GM19324 (cell line): ENCODE measurements at regions not wholly inside any gene's neighbourhood (a gene's known extent, or its start where the extent isn't known, plus 50 kb on each side); places are given as distances from the start of the nearest gene placed in this dataset.

Source experiments
- ATAC-seq: cut with Tn5 transposase; IDR thresholded peaks from one replicate; pipeline ENCODE4 v1.9.1; 2021; ENCODE audit warnings: mild to moderate bottlenecking, moderate library complexity; ENCODE audit not compliant: unreplicated experiment, low FRiP score

DNA sequence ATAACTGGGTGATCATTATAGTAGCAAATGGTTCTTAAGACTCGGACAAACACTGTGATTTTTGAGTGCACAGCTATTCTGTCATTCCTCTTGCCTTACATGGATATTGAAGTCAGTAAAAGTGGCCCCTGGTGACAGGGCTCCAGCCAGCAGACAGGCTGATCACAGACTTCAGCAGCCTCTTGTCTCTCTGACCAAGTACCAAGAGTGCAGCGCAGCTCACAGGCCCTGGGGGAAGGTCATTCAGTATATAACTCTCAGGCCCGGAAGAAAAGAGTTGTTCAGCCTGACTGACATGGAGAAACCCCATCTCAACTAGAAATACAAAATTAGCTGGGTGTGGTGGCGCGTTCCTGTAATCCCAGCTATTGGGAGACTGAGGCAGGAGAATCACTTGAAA lies 202.6 kb downstream of the HRH4 start:
- ATAC-seq: no peak

DNA sequence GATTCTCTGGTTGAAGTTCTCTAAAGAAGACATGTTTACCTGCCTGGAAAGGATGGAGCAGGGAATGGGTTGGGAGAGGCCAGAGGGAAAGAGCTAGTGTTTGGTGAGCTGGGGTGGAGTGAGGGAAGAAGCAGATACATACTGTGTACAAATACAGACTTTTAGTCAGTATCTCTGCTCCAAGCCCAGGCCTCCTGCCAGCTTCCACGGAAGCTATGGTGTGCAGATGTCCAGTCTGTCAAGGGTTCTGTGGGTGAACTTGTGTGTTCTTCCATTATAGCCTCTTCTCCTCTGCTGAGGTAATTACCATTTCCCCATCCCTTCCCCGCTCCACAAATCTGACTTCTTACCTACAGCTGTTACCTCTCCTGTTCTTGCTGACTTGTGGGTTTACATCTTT lies 208.6 kb downstream of the HRH4 start:
- ATAC-seq: no peak

DNA sequence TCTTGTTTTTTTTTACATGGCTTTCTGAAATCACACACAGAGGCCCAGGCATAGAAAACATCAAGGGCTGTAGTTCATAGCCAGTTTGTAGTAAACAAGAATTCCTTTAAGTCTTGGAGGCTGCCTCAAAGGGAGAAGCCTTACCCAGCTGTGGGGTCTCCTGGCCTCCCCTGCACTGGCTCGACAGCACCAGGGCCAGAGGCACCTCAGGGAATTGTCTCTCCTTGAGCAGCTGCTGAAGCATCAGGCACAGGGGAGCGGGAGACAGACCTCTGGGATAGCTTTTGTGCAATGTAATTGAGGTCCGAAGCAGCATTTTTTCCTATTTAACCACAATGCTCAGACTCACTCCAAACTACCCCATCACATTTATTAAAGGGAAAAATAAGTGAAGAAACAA lies 209.1 kb downstream of the HRH4 start:
- no peak for ATAC-seq

DNA sequence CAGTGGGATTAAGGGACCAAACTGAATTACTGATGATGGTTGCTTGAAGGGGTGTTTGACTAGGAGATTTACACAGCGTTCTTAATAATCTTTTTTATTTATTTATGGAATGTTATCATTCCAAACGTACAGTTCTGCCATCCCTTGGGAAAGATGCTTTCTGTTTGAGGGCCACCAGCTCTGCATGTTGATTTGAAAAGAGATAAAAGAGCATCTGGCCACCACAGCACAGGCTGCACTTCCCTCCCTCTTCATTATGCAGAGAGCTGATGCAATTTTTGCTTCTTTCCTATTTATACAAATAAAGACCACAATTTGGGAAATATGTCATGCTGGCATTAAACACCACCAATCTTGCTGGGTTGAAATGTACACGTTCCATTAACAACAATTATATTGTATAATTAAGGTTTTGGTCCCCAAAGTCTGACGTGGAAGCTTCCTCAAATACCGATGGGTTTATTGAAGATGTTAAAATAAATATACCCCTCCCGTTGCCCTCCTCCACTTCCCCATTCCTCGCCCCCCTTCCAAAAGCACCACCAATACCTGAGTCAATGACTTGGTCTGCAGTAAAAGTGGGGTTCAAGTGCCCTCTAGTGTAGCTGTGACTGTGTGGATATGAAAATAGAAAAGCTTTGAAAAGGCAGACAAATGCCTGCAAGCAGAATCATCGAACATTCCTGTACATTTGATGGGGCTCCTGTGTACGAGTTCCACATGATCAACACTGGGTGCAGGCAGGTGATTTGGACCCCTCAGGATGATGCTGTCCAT lies 211.9 kb downstream of the HRH4 start:
- ATAC-seq: no peak

DNA sequence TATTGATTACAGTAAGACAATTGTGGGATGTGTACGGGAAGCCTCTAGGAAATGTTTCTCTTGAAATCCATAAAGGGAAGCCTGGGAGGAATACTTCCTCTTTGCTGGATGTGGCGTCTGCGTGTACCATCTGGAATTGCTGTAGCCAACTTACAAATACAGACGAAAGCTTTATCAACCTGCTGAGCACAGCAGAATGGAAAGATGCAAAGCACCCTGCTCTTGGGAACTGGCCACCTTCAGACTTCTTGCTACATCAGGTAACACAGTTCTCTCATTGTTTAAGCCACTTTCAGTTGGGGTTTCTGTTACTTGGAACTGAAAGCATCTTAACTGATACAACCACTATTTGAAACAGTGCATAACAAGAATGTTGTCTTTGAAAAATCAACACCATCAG lies 213.8 kb downstream of the HRH4 start:
- ATAC-seq: no peak

DNA sequence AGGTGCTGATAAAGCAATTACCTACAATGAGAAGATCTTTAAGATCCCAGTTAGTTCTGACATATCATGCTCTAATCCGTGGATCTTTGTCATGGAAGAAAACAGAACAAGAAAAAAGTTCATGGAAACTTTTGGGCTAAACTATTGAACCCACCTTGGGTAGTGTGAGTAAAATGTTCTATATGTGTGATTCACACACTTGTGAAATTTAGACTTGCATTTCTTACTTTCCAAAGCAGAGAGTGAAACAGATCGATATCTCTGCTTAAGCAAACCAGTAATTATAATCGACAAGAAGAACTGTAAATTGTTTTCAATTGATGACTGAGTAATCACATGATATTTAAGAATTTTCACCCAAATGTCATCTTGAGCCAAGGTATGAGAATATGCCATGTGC lies 214.2 kb downstream of the HRH4 start:
- no peak for ATAC-seq

DNA sequence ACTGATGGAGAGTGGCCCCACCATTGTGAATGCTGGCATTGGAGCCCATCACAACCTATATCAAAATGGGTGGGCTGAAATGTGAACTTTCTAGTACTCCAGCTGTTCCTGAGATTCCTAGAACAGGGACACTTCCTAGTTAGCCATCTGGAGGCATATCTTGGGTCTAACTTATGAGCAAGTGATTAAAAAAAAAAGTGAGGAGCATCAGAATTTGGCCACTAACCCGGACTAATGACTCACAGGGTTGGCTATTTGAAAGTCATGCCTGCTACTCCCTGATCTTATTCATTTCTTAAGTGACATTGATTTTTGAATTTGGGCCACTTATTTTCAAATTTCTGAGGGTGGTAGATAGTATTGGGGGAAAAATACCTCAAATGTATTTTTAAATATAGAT lies 216.6 kb downstream of the HRH4 start:
- ATAC-seq: no peak

DNA sequence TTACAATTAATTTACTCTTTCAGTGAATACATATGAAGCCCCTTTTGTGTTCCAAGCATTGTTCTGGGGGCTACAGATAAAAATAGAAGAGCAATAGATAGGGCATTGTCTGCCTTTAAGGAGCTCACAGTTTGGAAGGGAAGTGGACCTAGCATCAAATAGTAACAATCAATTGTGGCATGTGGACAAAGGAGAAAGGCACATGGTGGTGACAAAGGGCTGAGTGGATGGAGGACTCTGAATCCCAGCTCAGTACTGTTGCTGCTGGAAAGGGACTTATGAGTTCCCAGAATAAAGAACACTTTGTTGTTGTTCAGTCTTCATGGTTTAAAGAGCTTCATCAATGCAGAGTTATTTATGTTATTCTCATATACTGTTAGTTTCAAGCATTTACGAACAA lies 217.7 kb downstream of the HRH4 start:
- no peak for ATAC-seq

DNA sequence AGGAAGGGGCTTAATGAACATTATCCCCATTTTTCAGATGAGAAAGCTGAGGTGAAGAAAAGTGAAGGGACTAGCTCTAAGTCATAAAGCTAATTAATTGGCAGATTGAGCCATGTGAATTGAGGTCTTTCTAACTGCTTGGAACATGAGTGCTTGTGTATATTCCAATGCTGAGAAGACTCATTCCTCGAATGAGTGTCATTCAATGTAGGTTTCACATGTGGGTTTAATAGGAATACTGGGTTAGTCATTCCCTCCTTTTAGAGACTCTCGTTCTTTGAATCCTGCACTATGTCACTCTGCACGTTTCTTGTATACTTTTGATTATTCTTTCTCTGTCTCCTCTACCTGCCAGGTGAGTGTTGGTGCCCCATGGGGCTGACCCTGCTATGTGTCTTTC lies 218.2 kb downstream of the HRH4 start:
- no peak for ATAC-seq

DNA sequence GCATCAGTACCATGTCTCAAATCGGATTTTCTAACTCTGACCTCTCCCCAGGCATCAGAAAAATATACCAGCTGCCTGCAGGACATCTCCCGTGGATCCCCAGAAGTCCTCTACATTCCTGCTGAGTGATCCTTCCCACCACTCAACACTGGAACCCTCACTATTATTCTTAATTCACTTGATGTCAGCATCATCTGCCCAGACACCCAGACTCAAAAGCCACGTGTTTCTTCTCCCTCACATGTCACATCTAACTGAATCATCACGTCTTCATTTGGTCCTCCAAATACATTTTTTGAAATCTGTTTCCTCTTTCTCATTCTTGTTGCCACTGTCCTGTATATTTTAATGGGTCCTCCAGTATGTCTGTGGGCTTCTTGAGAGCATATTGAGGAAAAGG lies 218.6 kb downstream of the HRH4 start:
- no peak for ATAC-seq

DNA sequence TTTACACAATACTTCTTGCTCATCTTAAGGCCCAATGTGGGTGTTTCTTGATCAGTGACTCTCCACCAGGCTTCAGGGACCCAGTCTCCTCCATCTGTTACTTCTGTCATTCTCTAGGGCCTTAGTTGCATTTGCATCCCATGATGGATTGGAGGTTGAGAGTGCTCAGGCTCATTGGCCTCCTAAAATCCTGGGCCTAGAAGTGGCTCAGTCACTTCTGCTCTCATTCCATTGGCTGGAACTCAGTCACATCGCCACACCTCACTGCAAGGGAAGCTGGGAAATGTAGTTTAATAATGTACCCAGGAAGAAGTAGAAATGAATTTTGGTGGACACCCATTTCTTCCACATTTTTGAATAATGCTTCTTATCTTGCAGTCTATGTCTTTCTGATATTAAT lies 223.5 kb downstream of the HRH4 start:
- no peak for ATAC-seq

DNA sequence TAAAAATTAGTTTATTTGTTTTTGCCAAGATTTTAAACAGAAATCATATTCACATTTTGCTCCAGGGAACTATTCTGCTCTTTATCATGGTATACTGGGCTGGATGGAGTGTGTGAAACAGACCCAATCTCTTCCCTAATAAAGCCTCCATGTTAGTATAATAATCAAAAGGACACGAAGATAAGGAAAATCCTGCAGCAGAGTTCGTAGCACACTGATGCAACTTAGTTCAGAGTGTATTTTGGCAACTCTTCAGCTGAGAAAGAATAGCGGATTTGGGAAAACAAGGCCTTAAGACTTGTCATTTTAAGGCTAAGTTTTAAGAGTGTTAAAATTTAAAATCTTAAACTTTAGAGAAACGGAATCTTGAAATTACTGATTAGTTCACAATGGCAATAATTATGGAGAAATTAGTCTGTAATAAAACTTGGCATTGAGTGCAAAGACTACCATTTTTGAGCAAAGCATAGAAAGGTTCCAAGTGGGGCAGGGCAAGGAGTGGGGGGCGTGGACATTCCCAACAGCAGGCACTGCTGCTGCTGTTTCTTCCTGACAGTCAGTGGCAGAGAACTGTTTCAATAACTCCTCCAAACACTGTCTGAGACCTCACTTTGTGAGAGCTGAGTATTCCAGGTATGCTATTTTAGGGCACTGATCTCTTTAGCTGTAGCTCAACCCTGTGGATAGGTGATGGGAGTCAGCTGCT lies 225.0 kb downstream of the HRH4 start:
- no peak for ATAC-seq

DNA sequence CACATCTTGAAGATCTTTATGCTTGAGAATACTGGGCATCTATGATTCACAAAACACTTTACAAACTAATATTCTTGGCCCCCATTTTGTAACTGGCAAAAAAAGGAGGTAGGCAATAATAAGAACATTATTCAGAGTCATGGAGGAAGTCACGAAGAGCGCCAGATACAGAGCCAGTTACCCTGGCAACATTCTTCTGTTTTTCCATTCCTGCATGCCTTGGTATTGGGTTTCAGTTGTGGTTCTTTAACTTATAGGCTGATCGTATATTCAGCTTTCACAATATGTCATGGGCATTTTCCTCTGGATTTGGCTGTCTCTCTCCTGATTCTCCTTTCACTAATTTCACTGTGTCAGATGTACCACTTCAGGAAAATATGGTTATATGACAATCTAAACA lies 234.7 kb downstream of the HRH4 start:
- no peak for ATAC-seq

DNA sequence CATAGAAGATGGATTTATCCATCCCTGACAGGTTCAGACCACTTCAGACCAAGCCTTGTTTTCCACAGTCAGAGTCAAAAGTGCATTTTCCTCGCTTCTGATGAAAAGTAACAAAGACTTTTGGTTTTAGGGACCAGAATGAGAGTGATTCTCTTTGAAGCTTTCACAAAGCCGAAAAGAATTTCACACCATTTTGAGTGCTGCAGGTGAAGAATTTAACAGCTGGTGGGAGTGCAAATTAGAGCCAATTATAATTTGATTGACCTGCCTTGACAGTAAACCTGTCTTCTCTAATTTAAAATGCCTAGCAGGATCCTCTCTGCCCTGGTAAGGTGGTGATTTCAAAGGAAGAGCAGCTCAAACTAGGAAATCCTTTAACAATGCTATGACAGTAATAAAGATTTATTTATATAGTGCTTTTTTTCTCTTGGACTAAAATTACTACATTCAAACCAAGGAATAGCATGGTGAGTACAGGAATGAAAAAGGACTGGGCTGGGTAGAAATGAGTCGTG lies 241.6 kb downstream of the HRH4 start:
- no peak for ATAC-seq

DNA sequence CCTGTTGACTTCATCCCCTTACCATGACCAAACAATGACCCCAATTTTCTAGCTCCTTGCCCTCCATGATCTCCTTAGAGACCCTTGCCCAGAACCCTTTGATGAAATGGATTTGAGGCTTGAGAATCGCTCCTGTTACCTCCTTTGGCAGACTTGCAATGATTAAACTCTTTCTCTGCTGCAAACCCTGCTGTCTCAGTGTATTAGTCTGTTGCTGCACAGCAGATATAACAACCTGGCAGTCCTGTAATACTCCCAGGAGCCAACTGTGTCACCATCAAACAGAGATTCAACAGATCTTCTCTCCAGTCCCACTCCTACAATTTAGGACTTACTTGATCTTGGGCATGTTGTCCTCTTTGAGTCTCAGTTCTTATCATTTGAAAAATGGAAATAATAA lies 242.9 kb downstream of the HRH4 start:
- no peak for ATAC-seq

DNA sequence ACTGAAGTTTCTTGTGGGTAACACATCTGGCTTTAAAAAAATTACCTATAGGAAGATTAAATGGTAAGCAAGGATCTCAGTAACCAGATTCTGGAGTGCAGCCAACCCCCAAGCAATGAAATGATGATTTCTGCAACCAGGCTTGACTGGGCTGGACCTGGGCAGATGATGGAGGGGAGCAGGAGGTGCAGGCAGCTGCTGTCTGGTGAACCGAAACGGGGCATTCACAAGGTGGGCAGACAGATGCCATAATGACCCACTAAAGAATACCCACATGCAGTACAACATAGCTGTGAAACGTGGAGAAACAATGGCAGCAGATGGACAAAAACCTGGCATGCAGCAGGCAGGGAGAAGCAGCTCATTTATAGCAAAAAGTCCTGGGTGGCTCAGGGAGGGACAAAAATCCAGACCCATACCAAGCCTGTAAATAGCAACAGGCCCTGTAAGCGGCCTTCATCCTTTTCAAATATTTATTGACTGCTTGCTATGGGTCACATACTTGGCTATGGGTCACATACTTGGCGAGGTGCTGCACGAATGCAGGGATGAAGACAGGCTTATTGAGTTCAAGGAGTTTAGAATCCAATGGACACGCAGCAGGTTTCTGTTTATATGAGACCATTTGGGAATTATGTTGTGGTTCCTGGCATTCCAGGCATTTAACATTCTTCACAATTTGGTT lies 244.7 kb downstream of the HRH4 start:
- ATAC-seq: no peak

DNA sequence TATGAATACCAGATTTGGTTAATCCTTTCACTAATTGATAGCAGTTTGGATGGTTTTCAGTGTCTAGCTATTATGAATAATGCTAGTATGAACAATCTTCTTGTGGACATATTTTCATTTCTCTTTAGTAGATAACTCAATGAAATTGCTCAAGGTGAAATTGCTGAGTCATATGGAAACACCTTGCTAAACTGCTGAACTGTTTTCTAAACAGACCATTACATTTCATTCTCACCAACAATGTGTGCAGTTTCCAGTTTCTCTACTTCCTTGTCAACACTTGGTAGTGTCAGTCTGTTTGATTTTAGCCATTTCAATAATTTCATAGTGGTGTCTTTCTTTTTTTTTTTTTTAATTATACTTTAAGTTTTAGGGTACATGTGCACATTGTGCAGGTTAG lies 250.0 kb downstream of the HRH4 start:
- no peak for ATAC-seq

DNA sequence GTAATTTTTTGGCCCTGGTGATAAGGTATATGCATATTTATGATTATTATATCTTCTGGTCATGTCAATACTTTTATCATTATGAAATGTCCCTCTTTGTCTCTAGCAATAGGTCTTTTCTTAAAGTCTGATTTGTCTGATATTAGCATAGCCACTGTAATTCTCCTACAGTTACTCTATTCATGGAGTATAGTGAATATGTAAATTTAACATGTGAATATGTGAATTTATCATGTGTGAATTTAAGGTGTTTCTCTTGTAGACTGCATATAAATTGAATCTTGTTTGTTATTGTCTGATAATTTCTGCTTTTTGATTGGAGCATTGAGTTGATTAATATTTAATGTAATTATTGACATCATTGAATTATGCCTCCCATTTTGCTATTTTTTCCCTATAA lies 259.4 kb downstream of the HRH4 start:
- no peak for ATAC-seq

DNA sequence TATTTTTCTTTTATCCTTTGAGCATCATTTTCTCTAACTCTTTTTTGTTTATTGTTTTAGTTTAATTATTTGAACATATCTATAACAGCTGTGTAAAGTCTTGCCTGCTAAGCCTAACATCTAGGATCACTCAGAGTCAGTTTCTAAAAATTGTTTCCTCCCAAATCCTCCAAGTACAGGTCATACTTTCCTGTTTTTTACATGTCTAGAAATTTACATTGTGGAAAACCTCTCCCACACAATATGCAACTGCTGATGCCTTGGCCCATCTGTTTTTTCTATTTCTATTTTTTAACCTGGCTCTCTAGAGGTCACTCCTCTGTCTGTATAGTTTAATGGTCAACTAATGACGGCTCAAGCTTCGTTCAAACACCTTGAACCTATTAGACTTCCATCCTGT lies 261.0 kb downstream of the HRH4 start:
- no peak for ATAC-seq

DNA sequence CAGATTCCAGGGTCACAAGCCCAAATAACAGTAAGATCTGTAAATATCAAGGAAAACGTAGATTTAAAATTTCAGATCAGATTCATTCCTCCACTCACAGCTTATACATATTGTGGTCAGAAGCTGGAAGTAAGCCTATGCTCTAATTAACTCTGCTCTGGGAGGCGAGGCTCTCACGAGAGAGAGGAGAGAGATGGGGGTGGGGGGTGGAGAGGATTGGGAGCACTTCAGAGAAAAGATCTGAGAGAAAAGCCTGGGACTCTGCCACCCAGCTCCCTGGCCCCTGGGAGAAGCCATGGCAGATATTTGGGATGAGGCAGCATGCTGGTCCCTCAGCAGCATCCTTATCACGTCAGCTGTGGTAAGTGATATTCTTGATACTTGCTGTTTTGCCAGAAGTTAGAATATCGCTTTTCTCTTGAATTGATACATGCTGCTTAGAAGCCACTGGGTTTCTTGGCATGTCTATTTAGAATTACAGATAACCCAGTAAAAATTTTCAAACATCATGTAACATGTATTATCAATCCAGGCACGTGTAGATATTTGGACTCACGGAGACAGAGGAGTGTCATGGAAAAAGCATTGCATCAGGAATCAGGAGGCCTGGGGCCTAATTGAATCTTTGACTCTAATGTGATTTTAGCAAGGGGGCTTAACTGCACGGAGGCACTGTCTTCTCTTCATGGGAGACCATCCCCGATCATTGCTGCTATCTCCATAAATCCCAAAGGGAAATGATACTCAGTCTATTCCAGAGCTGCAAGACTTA lies 265.4 kb downstream of the HRH4 start:
- ATAC-seq: no peak
